ENCODE measurements at regions not wholly inside any gene's neighbourhood (a gene's known extent, or its start where the extent isn't known, plus 50 kb on each side); places are given as distances from the start of the nearest gene placed in this dataset.
"Not testable (repeated sequence)": the region's sequence is repeated elsewhere in the genome, so short reads cannot be mapped to it uniquely, and the experiment has no call there.

GRCh38 chr2:34210382-34210781, 611.3 kb upstream of the FAM98A start:
- not testable (repeated sequence) for TF ChIP-seq CTCF (IDR thresholded peaks at IDR 0.05; ENCODE audit: low read depth, low read length); EZH2phosphoT487 (IDR thresholded peaks at IDR 0.05; ENCODE audit: low read depth)

Data from OCI-LY3 (cell line).